ENCODE measurements at regions not wholly inside any gene's neighbourhood (a gene's known extent, or its start where the extent isn't known, plus 50 kb on each side); places are given as distances from the start of the nearest gene placed in this dataset.

- H3K4me3 ChIP-seq (ENCODE audit: low read depth, low read length), result no peak overlapping the region
- POLR2A ChIA-PET, result no interaction called here
- no peak overlapping the region for H3K27ac ChIP-seq (ENCODE audit: extremely low read depth, low read depth, low read length)
- CTCF ChIA-PET, result interaction anchor here (0.6 to 0.9 kb wide), 2 partner anchors 14 to 186 kb away, joined by 3 read pairs; no protein-coding TSS in a partner anchor
- TF ChIP-seq ZBTB26 (tag by site-specific recombination; optimal IDR thresholded peaks at IDR 0.05) (no peak), ZNF747 (tag by site-specific recombination; IDR thresholded peaks at IDR 0.05) (no peak), ZNF132 (tag by site-specific recombination; IDR thresholded peaks at IDR 0.05; ENCODE audit: borderline replicate concordance) (no peak), ZNF521 (tag by site-specific recombination; IDR thresholded peaks at IDR 0.05) (no peak), ZNF214 (tag by site-specific recombination; IDR thresholded peaks at IDR 0.05; ENCODE audit: borderline replicate concordance) (no peak), ZNF354C (tag by site-specific recombination; IDR thresholded peaks at IDR 0.05; ENCODE audit: borderline replicate concordance, low read depth) (no peak), GFI1B (tag by site-specific recombination; IDR thresholded peaks at IDR 0.05) (no peak), WT1 (tag by site-specific recombination; IDR thresholded peaks at IDR 0.05) (no peak), ZNF777 (tag by site-specific recombination; IDR thresholded peaks at IDR 0.05; ENCODE audit: borderline replicate concordance) (no peak), ZFP41 (tag by site-specific recombination; IDR thresholded peaks at IDR 0.05; ENCODE audit: borderline replicate concordance) (no peak), ZNF707 (tag by site-specific recombination; IDR thresholded peaks at IDR 0.05) (no peak), ZNF248 (tag by site-specific recombination; IDR thresholded peaks at IDR 0.05) (no peak), ZNF558 (tag by site-specific recombination; IDR thresholded peaks at IDR 0.05) (no peak), ZIC2 (tag by site-specific recombination; IDR thresholded peaks at IDR 0.05) (no peak), ZNF23 (tag by site-specific recombination; IDR thresholded peaks at IDR 0.05; ENCODE audit: borderline replicate concordance) (no peak), ZNF175 (tag by site-specific recombination; IDR thresholded peaks at IDR 0.05) (no peak)
- TF ChIP-seq, protein P1, sequence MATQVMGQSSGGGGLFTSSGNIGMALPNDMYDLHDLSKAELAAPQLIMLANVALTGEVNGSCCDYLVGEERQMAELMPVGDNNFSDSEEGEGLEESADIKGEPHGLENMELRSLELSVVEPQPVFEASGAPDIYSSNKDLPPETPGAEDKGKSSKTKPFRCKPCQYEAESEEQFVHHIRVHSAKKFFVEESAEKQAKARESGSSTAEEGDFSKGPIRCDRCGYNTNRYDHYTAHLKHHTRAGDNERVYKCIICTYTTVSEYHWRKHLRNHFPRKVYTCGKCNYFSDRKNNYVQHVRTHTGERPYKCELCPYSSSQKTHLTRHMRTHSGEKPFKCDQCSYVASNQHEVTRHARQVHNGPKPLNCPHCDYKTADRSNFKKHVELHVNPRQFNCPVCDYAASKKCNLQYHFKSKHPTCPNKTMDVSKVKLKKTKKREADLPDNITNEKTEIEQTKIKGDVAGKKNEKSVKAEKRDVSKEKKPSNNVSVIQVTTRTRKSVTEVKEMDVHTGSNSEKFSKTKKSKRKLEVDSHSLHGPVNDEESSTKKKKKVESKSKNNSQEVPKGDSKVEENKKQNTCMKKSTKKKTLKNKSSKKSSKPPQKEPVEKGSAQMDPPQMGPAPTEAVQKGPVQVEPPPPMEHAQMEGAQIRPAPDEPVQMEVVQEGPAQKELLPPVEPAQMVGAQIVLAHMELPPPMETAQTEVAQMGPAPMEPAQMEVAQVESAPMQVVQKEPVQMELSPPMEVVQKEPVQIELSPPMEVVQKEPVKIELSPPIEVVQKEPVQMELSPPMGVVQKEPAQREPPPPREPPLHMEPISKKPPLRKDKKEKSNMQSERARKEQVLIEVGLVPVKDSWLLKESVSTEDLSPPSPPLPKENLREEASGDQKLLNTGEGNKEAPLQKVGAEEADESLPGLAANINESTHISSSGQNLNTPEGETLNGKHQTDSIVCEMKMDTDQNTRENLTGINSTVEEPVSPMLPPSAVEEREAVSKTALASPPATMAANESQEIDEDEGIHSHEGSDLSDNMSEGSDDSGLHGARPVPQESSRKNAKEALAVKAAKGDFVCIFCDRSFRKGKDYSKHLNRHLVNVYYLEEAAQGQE (tag by site-specific recombination; IDR thresholded peaks at IDR 0.05), result no peak
- TF ChIP-seq, protein P2, sequence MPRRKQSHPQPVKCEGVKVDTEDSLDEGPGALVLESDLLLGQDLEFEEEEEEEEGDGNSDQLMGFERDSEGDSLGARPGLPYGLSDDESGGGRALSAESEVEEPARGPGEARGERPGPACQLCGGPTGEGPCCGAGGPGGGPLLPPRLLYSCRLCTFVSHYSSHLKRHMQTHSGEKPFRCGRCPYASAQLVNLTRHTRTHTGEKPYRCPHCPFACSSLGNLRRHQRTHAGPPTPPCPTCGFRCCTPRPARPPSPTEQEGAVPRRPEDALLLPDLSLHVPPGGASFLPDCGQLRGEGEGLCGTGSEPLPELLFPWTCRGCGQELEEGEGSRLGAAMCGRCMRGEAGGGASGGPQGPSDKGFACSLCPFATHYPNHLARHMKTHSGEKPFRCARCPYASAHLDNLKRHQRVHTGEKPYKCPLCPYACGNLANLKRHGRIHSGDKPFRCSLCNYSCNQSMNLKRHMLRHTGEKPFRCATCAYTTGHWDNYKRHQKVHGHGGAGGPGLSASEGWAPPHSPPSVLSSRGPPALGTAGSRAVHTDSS (tag by site-specific recombination; IDR thresholded peaks at IDR 0.05), result no peak
- H3K9me3 ChIP-seq (ENCODE audit: control insufficient read depth, insufficient read depth, low read depth, low read length), result no peaks in the 10 kb centered on the region
- H3K4me1 ChIP-seq (ENCODE audit: control insufficient read depth, insufficient read depth, low read length), result no peaks in the 10 kb centered on the region
- no peaks in the 10 kb centered on the region for H3K36me3 ChIP-seq (ENCODE audit: control insufficient read depth in 2 of 2, insufficient read depth in 1 of 2, low read length in 2 of 2)
These were observed 642.3 kb downstream of the DMRTA1 start for GRCh38 chr9:23088932-23089364.

GRCh38 chr9:23117616-23118015, 671.0 kb downstream of the DMRTA1 start:
- Histone ChIP-seq H3K4me1 (ENCODE audit: control insufficient read depth, insufficient read depth, low read length) (no peaks in the 10 kb centered on the region), H3K27ac (ENCODE audit: extremely low read depth, low read depth, low read length) (no peak overlapping the region), H3K9me3 (ENCODE audit: control insufficient read depth, insufficient read depth, low read depth, low read length) (no peaks in the 10 kb centered on the region), H3K36me3 (ENCODE audit: control insufficient read depth in 2 of 2, insufficient read depth in 1 of 2, low read length in 2 of 2) (no peaks in the 10 kb centered on the region), H3K4me3 (ENCODE audit: low read depth, low read length) (no peak overlapping the region)
- ChIA-PET POLR2A (no interaction called here), CTCF (no interaction called here)
- no peak for TF ChIP-seq ZNF140 (tag by site-specific recombination; IDR thresholded peaks at IDR 0.05)
- no peak for TF ChIP-seq ZNF704 (tag by site-specific recombination; IDR thresholded peaks at IDR 0.05)
- TF ChIP-seq KLF16 (tag by site-specific recombination; IDR thresholded peaks at IDR 0.05), result no peak
- TF ChIP-seq ZEB2 (tag by site-specific recombination; IDR thresholded peaks at IDR 0.05), result no peak
- TF ChIP-seq SCRT1 (tag by site-specific recombination; IDR thresholded peaks at IDR 0.05; ENCODE audit: borderline replicate concordance), result no peak
- no peak for TF ChIP-seq GFI1B (tag by site-specific recombination; IDR thresholded peaks at IDR 0.05)
- no peak for TF ChIP-seq ZSCAN23 (tag by site-specific recombination; IDR thresholded peaks at IDR 0.05)
- no peak for TF ChIP-seq ZNF2 (tag by site-specific recombination; IDR thresholded peaks at IDR 0.05)
- no peak for TF ChIP-seq ZBTB21 (tag by site-specific recombination; IDR thresholded peaks at IDR 0.05)
- TF ChIP-seq ZNF416 (tag by site-specific recombination; IDR thresholded peaks at IDR 0.05), result no peak
- TF ChIP-seq ZNF202 (tag by site-specific recombination; IDR thresholded peaks at IDR 0.05; ENCODE audit: borderline replicate concordance), result no peak
- no peak for TF ChIP-seq KLF1 (tag by site-specific recombination; IDR thresholded peaks at IDR 0.05)
- TF ChIP-seq ZNF274 (IDR thresholded peaks at IDR 0.05; ENCODE audit: low read length), result no peak
- TF ChIP-seq ZNF274 (tag by site-specific recombination; IDR thresholded peaks at IDR 0.05; ENCODE audit: borderline replicate concordance), result no peak
